ENCODE measurements at regions not wholly inside any gene's neighbourhood (a gene's known extent, or its start where the extent isn't known, plus 50 kb on each side); places are given as distances from the start of the nearest gene placed in this dataset.
"Not testable (repeated sequence)": the region's sequence is repeated elsewhere in the genome, so short reads cannot be mapped to it uniquely, and the experiment has no call there.

DNA sequence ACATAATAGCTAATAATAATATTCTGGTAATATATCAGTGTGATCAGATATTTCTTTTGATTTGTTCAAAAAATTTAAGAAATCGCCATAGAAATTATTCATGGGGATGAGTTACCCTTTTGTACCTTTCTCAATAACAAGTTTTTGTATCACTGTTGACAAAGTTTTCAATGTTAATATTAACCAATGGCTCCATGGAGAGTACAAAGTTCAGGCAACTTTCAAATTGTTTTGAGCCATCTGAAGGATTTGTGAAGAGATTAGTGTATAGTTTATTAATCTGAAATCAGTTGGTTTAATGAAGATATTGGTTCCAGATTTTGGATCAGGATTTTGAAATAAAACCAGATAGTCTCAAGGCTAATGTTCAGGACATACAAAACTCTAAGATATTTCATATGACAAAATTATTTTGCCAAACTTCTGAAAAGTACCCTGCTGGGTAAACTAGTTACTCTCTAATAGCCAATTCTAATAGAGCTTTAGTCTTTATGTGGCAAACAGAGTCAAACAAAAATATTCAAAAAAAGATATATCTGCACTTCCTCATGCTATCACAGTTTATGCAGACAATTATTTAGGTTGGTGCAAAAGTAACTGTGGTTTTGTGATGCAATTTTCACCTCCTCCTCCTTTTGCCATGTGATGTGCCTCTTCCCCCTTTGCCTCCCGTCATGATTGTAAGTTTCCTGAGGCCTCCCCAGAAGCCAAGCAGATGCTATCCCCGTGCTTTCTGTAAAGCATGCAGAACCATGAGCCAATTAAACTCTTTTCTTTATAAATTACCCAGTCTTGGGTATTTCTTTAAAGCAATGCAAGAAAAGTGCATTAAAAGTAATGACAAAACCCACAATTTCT is 1105.0 kb downstream of the PLA2G4A start:
- DNase-seq (ENCODE audit: extremely low read depth, low read depth), result no peak

DNA sequence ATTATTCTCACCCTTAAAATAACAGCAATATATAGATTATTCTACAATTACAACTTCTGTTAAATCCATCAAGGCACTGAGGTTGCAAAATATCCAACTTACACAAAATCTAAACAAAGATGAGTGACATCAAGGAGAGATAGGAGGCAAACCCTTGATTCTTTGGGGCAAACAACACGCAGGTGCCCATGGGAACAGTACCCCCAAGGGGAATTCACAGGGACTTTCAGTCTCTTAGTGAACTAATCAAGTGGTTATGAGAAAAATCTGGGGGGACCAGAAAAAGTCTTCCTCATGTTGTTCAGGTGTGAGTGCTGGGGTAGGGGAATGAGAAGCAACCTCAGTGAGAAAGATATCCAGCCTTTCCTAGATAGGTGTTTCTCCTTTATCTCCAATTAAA is 1107.9 kb downstream of the PLA2G4A start:
- no peak for DNase-seq (ENCODE audit: extremely low read depth, low read depth)

DNA sequence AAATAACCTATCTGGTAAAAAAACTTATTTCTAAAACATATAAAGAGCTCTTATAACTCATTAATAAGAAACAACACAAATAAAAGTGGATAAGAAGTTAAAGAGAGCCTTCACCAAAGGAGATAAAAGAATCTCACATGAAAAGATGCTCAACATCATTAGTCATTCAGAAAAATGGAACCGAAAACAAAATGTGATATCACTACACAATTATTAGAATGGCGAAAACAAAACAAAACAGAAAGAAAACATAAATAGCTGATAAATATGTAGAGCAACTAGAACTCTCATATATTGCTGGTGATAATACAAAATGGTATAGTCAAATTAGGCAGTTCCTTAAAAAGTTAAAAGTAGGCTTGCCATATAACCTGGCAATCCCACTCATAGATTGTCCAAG is 1109.3 kb downstream of the PLA2G4A start:
- DNase-seq (ENCODE audit: extremely low read depth, low read depth), result no peak

DNA sequence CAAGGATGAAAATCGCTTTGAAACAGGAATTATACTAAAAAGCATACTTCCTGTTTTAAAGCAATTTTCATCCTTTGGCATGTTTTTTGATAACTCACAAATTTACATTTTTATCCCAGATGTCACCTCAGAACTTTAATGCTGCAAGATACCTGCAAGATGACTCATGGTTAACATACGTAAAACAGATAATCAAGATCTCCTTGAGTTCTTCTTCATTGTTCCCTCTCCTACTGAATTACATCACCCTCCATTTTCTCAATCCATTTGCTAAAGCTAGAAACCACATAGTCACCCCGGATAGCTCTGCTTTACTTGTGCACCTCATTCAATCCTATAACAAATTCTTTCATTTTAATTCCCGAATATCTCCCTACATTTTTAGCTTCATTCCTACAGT is 1114.2 kb downstream of the PLA2G4A start:
- no peak for DNase-seq (ENCODE audit: extremely low read depth, low read depth)

DNA sequence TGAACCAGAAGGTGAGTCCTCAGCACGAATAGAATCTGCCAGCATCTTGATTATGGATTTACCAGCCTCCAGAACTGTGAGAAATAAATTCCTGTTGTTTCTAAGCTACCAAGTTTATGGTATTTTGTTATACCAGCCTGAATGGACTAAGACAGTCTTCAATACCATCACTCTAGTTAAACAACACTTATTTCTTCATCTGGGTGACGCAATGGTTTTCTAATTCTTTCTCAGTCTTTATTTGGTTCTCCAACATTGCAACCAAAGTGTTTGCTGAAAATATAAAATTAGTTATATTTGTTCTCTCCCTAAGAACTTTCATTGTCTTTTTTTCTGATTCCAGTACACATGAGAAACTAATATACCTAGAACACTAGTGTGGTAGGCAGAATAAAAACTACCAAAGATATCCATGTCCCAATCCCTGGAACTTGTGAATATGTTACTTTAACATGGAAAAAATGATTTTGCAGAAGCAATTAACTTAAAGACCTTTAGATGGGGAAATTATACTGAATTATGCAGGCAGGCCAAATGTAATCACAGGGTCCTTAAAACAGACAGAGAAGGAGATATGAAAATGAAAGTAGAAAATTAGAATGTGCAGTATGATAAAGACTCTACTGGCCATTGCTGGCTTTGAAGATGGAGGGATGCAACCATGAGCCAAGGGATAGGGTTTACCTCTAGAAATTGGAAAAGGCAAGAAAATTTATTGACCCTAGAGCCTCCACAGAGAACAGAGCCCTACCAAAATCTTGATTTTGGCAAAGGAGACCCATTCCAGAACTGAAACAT is 1115.1 kb downstream of the PLA2G4A start:
- DNase-seq (ENCODE audit: extremely low read depth, low read depth), result no peak

DNA sequence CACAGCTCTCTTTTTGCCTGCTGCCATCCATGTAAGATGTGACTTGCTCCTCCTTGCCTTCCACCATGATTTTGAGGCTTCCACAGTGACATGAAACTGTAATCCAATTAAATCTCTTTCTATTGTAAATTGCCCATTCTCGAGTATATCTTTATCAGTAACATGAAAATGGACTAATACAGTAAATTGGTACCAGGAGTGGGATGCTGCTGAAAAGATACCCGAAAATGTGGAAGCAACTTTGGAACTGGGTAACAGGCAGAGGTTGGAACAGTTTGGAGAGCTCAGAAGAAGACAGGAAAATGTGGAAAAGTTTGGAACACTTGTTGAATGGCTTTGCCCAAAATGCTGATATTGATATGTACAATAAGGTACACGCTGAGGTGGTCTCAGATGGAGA is 1117.9 kb downstream of the PLA2G4A start:
- not testable (repeated sequence) for DNase-seq (ENCODE audit: extremely low read depth, low read depth)

DNA sequence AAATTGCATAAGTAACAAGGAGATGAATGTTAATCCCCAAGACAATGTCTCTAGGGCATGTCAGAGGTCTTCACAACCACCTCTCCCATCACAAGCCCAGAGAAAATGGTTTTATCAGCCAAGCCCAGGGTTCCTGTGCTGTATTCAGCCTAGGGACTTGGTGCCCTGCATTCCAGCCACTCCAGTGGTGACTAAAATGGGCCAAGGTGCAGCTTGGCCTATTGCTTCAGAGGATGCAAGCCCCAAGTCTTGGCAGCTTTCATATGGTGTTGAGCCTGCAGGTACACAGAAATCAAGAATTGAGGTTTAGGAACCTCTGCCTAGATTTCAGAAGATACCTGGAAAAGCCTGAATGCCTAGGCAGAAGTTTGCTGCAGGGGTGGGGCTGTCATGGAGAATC is 1118.6 kb downstream of the PLA2G4A start:
- no peak for DNase-seq (ENCODE audit: extremely low read depth, low read depth)

DNA sequence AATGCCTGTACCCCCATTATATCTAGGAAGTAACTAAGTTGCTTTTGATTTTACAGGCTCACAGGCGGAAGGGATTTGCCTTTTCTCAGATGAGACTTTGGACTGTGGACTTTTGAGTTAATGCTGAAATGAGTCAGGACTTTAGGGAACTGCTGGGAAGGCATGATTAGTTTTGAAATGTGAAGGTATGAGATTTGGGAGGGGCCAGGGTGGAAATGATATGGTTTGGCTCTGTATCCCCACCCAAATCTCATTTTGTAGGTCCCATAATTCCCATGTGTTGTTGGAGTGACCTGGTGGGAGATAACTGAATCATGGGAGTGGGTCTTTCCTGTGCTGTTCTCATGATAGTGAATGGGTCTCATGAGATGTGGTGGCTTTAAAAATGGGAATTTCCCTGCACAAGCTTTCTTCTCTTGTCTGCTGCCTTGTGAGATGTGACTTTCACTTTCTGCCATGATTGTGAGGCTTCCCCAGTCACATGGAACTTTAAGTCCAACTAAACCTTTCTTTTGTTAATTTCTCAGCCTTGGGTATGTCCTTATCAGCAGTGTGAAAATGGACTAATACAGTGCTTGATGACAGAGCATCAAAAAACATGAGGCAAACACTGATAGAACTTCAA is 1119.5 kb downstream of the PLA2G4A start:
- DNase-seq (ENCODE audit: extremely low read depth, low read depth), result no peak

DNA sequence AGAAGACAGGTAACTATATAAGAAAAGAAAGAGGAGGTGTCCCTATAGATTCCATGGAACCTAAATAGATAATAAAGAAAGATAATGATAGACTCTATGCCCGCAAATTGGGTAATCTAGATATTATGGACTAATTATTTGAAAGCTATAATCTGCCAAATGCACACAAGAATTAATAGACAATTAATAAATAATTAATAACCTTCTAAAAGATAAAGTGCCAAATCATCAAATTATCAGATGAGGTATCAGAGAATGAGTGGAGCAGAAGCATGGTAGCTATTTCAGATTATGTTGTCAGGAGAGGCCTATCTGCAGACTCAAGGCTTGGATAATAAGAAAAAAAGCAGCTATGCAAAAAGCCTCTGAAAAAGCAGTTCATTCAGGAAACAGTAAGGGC is 1120.8 kb downstream of the PLA2G4A start:
- no peak for DNase-seq (ENCODE audit: extremely low read depth, low read depth)

DNA sequence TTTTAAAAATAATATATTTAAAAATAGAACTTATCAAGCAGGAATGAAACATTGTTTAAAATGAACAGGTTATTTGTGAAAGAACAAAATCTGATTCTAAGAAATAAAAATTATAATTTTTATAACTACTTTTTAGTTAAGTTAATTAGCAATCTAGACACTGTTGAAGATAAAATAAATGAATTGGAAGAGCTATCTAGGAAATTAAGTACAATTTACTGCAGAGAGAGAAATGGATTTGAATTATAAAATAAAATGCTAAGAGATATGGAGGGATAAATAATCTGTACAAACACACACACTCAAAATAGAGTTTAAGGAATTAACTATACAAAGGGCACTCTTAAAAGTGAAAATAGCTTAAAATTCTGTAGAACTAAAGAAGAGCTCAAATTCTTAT is 1123.1 kb downstream of the PLA2G4A start:
- DNase-seq (ENCODE audit: extremely low read depth, low read depth), result no peak

DNA sequence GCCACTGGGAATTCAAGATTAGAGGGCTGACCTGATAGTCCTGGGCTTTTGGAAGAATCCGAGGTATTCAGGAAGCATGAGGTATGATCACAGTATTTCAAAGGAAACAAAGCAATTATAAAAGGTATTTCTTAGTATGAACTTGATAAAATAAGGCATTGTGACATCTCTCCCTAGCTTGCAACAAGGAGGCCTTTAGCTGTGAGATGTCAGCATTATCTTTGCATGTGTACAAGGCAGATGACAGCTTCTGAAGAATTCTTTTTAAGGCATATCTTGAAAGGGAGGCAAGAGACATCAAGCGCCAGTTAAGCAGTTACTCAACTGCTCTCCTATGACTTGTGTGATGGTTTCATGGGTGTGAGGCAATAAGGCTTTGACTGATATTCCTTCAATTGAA is 1123.7 kb downstream of the PLA2G4A start:
- no peak for DNase-seq (ENCODE audit: extremely low read depth, low read depth)

DNA sequence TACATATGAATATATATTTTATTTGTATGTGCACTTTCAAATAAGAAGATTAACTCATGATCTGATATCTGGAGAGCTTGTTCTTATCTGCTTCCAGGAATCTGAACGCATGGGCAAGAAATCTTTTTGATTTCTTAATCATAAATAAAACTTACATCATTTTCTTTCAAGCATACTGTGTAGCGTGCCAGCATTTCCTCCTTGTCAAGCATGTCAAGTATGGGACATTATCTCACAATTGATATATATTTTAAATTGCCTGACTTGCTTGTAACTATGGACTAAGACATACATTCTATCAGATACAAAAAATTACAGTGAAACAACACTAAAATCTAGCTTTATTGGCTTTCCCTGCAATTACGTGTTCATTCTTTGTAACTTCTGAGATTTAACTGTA is 1128.2 kb downstream of the PLA2G4A start:
- DNase-seq (ENCODE audit: extremely low read depth, low read depth), result peak; percentile 36

DNA sequence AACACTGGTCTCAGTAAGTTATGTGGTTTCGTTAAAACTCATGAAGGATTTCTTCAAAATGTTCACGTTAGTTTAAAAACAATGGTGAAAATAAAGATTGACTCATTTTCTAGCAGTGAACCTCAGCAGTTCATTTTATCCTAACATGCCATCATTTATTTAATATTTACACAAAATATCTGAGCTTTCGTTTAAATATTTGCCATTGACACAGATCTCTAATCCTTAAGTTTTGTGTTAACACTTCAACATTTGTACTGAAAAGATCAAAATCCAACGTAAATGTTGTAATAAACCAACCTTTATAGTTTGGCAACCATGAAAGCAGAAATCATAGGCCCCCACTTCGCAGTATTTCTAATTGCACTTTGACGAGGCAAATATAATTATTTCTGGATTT is 1129.5 kb downstream of the PLA2G4A start:
- no peak for DNase-seq (ENCODE audit: extremely low read depth, low read depth)

DNA sequence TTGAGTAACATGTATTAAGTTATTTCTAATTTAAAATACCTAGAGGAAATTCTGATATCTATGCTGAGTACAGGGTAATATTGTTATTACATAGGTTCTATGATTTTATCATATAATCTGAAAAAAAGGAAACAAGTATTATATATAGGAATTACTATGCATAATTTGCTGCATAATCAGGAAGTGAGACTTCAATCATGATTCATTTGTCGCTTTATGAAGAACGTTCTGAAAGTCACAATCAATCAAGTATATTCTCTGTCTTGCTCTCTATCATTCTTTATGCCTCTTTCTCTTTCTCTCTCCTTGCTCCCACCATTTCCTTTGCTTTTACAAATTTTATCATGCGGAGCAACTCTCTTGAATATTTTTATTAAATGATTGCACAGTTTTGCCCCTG is 1130.3 kb downstream of the PLA2G4A start:
- DNase-seq (ENCODE audit: extremely low read depth, low read depth), result no peak

DNA sequence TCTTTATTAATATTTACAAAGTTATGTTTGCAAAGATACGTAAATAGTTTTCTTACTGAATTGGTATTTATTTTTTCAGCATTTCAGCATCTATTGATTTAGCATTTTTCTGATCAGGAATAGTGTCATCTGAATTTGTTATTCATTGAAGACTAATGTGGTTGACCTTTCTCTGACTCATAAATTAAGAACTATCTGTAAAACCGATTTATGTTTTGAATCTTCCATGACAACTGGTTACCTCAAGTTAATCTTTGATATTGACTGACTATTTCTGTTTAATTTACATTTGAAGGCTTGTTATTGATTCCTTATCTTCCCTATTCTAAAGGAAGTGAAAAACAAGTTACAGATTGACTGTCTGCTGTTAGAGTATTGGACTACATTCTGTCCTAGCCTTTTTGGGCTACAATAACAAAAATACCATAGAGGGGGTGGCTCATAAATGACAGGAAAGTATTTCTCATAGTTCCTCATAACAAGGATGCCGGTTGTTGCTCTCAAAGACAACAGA is 1131.4 kb downstream of the PLA2G4A start:
- no peak for DNase-seq (ENCODE audit: extremely low read depth, low read depth)

DNA sequence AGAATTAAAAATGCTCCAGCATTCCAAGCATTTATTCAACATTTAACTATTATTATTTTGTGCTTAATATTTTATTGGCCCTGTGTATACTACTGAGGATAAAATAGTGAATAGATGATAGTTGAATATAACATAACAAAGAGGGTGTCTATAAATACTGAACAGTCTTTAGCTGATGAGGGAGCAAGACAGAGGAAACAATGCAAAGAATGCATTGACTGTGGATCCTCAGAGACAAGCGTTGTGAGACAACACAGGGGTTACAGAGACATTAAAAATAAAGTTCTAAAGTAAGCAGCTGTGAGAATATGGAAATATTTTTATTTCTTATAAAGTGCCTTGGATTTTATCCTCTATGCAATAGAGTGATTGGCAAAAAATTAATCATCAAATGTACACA is 1133.1 kb downstream of the PLA2G4A start:
- DNase-seq (ENCODE audit: extremely low read depth, low read depth), result no peak

DNA sequence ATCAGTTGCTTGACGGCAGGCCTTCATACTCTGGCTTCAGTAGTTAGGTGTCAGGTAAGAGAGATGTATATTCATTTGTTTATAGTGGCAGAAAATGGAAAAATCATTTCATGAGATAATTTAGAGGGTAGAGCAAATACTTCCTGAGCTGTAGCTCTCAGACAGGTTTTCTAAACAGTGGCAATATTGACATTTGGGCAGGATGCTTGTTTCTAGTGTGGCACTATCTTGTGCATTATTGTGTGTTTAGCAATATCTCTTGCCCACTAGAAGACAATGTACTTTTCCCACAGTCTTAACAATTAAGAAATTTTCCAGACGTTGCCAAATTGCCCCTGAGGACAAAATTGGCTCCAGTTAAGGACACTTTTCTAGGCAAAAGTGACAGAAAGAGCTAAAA is 1143.1 kb downstream of the PLA2G4A start:
- DNase-seq (ENCODE audit: extremely low read depth, low read depth), result no peak

DNA sequence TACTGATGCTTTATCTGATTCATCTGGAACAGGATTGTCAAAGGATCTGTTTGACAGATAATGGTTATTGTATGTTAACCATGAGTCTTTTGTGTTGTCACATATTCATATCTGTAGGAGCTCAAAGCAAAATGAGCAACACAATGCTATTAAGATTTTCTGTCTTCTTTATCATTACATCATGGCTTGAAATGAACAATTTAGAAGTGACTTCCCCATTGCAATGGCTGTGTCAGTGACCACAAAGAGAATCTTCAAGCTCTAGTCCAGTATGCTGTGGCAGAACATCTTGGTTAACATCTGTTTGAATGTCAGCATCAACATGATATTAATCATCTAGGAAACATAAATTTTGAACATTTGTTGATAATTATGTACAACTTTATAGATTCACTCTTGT is 1148.5 kb downstream of the PLA2G4A start:
- DNase-seq (ENCODE audit: extremely low read depth, low read depth), result no peak

DNA sequence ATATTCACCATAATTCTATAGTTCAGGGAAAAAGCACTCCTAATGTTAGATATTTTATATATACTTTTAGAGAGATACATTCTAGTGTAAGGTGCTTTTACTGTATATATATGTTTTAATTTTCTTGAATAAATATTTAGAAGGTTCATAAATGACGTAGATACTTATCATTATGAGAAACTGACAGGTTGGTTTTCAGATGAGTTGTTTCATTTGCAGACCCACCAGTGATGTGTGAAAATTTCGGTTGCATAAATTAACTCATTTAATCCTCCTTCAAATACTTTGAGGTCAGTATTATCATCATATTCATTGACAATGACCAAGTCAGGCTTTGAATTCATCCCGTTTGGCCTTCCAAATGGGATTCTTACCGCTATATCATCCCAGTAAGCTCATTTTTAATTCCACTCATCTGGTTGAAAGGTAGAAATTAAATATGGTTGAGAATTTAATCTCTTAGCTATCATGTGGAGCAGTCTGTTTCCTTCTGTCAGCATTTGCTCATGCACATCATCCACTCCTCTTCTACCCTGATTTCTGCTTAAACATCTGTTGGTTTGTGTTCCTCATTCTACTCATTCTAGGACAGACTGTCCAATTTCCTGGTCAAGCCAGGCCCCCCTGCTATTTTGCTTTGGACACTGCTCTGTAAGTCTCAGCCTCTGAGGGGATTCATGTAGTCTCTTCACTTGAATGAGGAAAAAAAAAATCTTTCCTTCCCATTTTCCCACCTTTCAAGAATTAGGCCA is 1156.6 kb downstream of the PLA2G4A start:
- no peak for DNase-seq (ENCODE audit: extremely low read depth, low read depth)

DNA sequence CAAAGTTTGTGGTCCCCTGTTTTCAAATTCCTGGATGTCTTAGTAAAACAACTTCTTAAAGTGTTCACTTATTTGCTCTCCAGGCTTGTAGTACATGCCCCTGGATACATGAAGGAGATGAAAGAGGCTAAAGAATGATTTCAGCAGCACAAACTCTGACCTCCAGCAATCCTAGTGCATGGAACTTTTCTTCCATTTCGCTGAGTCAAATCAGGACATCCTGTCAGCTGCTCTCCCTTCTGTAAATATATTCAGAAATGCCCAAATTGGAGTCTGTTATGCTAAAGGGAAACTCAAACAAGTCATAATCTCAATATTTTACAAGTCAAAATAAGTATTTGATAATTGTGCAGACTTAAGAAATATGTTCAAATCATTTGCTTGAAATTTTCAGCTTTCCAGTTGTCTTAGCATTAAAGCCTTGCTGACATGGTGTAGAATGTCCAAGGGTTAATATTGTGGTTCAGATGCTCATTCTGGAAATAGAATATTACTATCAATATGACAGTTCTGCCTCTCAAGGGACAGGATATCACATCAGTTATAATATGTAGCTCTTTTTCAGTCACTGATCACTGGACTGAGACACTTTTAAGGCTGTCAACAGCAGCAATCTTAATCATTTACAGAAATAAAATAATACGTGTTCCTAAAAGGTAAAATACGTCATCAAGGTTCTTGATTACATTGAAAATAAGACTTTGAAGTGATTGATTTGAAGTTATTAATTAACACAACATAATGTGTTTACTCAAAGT is 1157.3 kb downstream of the PLA2G4A start:
- DNase-seq (ENCODE audit: extremely low read depth, low read depth), result no peak
